Immature natural killer cell (primary cell): ENCODE measurements at regions not wholly inside any gene's neighbourhood (a gene's known extent, or its start where the extent isn't known, plus 50 kb on each side); places are given as distances from the start of the nearest gene placed in this dataset.

Source experiments
- DNase-seq, 3 donors: peaks; one replicate each; pipeline ENCODE4 v3.0.0; 2022; ENCODE audit warnings: mixed read lengths in 1 of 3
- H3K27ac Mint-ChIP-seq, 6 donors: one replicate each; pipeline ENCODE4 v1.8.0; 2020; ENCODE audit warnings: mixed read lengths in 6 of 6, mild to moderate bottlenecking in 5 of 6, inconsistent platforms in 4 of 6, moderate library complexity in 3 of 6
- H3K27me3 Mint-ChIP-seq, 3 donors: one replicate each; pipeline ENCODE4 v1.8.0; 2020 to 2021; ENCODE audit warnings: low read depth in 3 of 3, mild to moderate bottlenecking in 3 of 3, mixed read lengths in 3 of 3, moderate library complexity in 3 of 3, inconsistent platforms in 1 of 3
- H3K36me3 Mint-ChIP-seq, 3 donors: one replicate each; pipeline ENCODE4 v1.8.0; 2020; ENCODE audit warnings: mixed read lengths in 3 of 3, inconsistent platforms in 2 of 3, mild to moderate bottlenecking in 2 of 3
- H3K4me1 Mint-ChIP-seq, 2 donors: one replicate each; pipeline ENCODE4 v1.8.0; 2020; ENCODE audit warnings: inconsistent platforms in 2 of 2, mild to moderate bottlenecking in 2 of 2, mixed read lengths in 2 of 2, moderate library complexity in 1 of 2
- H3K4me3 Mint-ChIP-seq, 5 donors: one replicate each; pipeline ENCODE4 v1.8.0; 2020; ENCODE audit warnings: mild to moderate bottlenecking in 5 of 5, mixed read lengths in 5 of 5, inconsistent platforms in 3 of 5, moderate library complexity in 3 of 5
- H3K9me3 Mint-ChIP-seq, 6 donors: one replicate each; pipeline ENCODE4 v1.8.0; 2020; ENCODE audit warnings: mild to moderate bottlenecking in 6 of 6, mixed read lengths in 6 of 6, inconsistent platforms in 4 of 6, moderate library complexity in 3 of 6

GRCh38 chr3:95356764-95357501 is 1294.1 kb downstream of the NSUN3 start:
- peaks cover 0 to 6% (median 0%) of the 10 kb centered on the region in 3 donors for H3K27me3 Mint-ChIP-seq
- H3K4me1 Mint-ChIP-seq = no peaks in the 10 kb centered on the region
- peaks cover 11 to 34% (median 15%) of the 10 kb centered on the region in 6 donors for H3K9me3 Mint-ChIP-seq
- no peak overlapping the region for H3K27ac Mint-ChIP-seq
- DNase-seq = no peak
- no peaks in the 10 kb centered on the region for H3K36me3 Mint-ChIP-seq
- no peak overlapping the region for H3K4me3 Mint-ChIP-seq

GRCh38 chr3:95387242-95388021 is 1324.6 kb downstream of the NSUN3 start:
- Mint-ChIP-seq H3K4me1 (no peaks in the 10 kb centered on the region), H3K9me3 (peaks cover 6 to 43% (median 27%) of the 10 kb centered on the region in 6 donors), H3K4me3 (no peak overlapping the region), H3K36me3 (no peaks in the 10 kb centered on the region), H3K27ac (no peak overlapping the region), H3K27me3 (no peaks in the 10 kb centered on the region)
- DNase-seq = no peak

GRCh38 chr3:95389725-95390313 is 1327.0 kb downstream of the NSUN3 start:
- H3K27ac Mint-ChIP-seq = no peak overlapping the region
- no peaks in the 10 kb centered on the region for H3K4me1 Mint-ChIP-seq
- peaks cover 8 to 48% (median 23%) of the 10 kb centered on the region in 6 donors for H3K9me3 Mint-ChIP-seq
- DNase-seq = no peak
- H3K27me3 Mint-ChIP-seq = no peaks in the 10 kb centered on the region
- H3K36me3 Mint-ChIP-seq = no peaks in the 10 kb centered on the region
- H3K4me3 Mint-ChIP-seq = no peak overlapping the region

GRCh38 chr3:95394286-95394685 is 1331.4 kb downstream of the NSUN3 start:
- no peaks in the 10 kb centered on the region for H3K4me1 Mint-ChIP-seq
- H3K9me3 Mint-ChIP-seq = peaks cover 12 to 35% (median 22%) of the 10 kb centered on the region in 6 donors
- no peak for DNase-seq
- H3K27ac Mint-ChIP-seq = no peak overlapping the region
- no peak overlapping the region for H3K4me3 Mint-ChIP-seq
- H3K27me3 Mint-ChIP-seq = no peaks in the 10 kb centered on the region
- H3K36me3 Mint-ChIP-seq = no peaks in the 10 kb centered on the region

- Mint-ChIP-seq H3K4me1 (no peaks in the 10 kb centered on the region), H3K9me3 (peaks cover 14 to 49% (median 24%) of the 10 kb centered on the region in 6 donors), H3K36me3 (no peaks in the 10 kb centered on the region), H3K4me3 (no peak overlapping the region), H3K27me3 (peaks cover 0 to 2% (median 0%) of the 10 kb centered on the region in 3 donors), H3K27ac (no peak overlapping the region)
- DNase-seq = no peak
These were observed 1336.7 kb downstream of the NSUN3 start for GRCh38 chr3:95399585-95399984.

- no peak overlapping the region for H3K27ac Mint-ChIP-seq
- peaks cover 0 to 2% (median 0%) of the 10 kb centered on the region in 3 donors for H3K27me3 Mint-ChIP-seq
- no peak overlapping the region for H3K4me3 Mint-ChIP-seq
- H3K36me3 Mint-ChIP-seq = no peaks in the 10 kb centered on the region
- DNase-seq = no peak
- H3K4me1 Mint-ChIP-seq = no peaks in the 10 kb centered on the region
- peaks cover 15 to 43% (median 21%) of the 10 kb centered on the region in 6 donors for H3K9me3 Mint-ChIP-seq
These were observed 1338.8 kb downstream of the NSUN3 start for GRCh38 chr3:95401693-95402092.

GRCh38 chr3:95407709-95408463 is 1345.0 kb downstream of the NSUN3 start:
- Mint-ChIP-seq H3K27ac (no peak overlapping the region), H3K36me3 (peaks cover 0 to 3% (median 0%) of the 10 kb centered on the region in 3 donors), H3K27me3 (no peaks in the 10 kb centered on the region), H3K4me3 (no peak overlapping the region), H3K9me3 (peaks cover 13 to 38% (median 20%) of the 10 kb centered on the region in 6 donors), H3K4me1 (no peaks in the 10 kb centered on the region)
- DNase-seq = no peak

GRCh38 chr3:95408464-95408862 is 1345.6 kb downstream of the NSUN3 start:
- DNase-seq = no peak
- Mint-ChIP-seq H3K9me3 (peaks cover 13 to 42% (median 20%) of the 10 kb centered on the region in 6 donors), H3K4me3 (no peak overlapping the region), H3K36me3 (peaks cover 0 to 3% (median 0%) of the 10 kb centered on the region in 3 donors), H3K4me1 (no peaks in the 10 kb centered on the region), H3K27me3 (no peaks in the 10 kb centered on the region), H3K27ac (no peak overlapping the region)

GRCh38 chr3:95418251-95418650 is 1355.4 kb downstream of the NSUN3 start:
- Mint-ChIP-seq H3K27me3 (no peaks in the 10 kb centered on the region), H3K4me3 (no peak overlapping the region), H3K27ac (no peak overlapping the region), H3K4me1 (no peaks in the 10 kb centered on the region), H3K9me3 (peaks cover 14 to 34% (median 23%) of the 10 kb centered on the region in 6 donors), H3K36me3 (peaks cover 0 to 3% (median 0%) of the 10 kb centered on the region in 3 donors)
- no peak for DNase-seq

GRCh38 chr3:95424279-95424678 is 1361.4 kb downstream of the NSUN3 start:
- Mint-ChIP-seq H3K9me3 (peaks cover 3 to 25% (median 15%) of the 10 kb centered on the region in 6 donors), H3K4me3 (no peak overlapping the region), H3K4me1 (no peaks in the 10 kb centered on the region), H3K27ac (no peak overlapping the region), H3K27me3 (peaks cover 0 to 2% (median 0%) of the 10 kb centered on the region in 3 donors), H3K36me3 (peaks cover 0 to 4% (median 0%) of the 10 kb centered on the region in 3 donors)
- no peak for DNase-seq

- Mint-ChIP-seq H3K4me3 (no peak overlapping the region), H3K4me1 (no peaks in the 10 kb centered on the region), H3K9me3 (peaks cover 4 to 24% (median 14%) of the 10 kb centered on the region in 6 donors), H3K27ac (no peak overlapping the region), H3K27me3 (peaks cover 0 to 2% (median 0%) of the 10 kb centered on the region in 3 donors), H3K36me3 (no peaks in the 10 kb centered on the region)
- DNase-seq = no peak
These were observed 1371.6 kb downstream of the NSUN3 start for GRCh38 chr3:95434491-95434890.

GRCh38 chr3:95437409-95437808 is 1374.5 kb downstream of the NSUN3 start:
- no peak for DNase-seq
- H3K27ac Mint-ChIP-seq = no peak overlapping the region
- no peak overlapping the region for H3K4me3 Mint-ChIP-seq
- H3K36me3 Mint-ChIP-seq = no peaks in the 10 kb centered on the region
- H3K4me1 Mint-ChIP-seq = no peaks in the 10 kb centered on the region
- H3K9me3 Mint-ChIP-seq = peaks cover 8 to 26% (median 16%) of the 10 kb centered on the region in 6 donors
- peaks cover 0 to 3% (median 0%) of the 10 kb centered on the region in 3 donors for H3K27me3 Mint-ChIP-seq

- Mint-ChIP-seq H3K9me3 (peaks cover 8 to 26% (median 18%) of the 10 kb centered on the region in 6 donors), H3K27me3 (peaks cover 0 to 3% (median 0%) of the 10 kb centered on the region in 3 donors), H3K36me3 (no peaks in the 10 kb centered on the region), H3K4me3 (no peak overlapping the region), H3K4me1 (no peaks in the 10 kb centered on the region), H3K27ac (no peak overlapping the region)
- no peak for DNase-seq
These were observed 1375.4 kb downstream of the NSUN3 start for GRCh38 chr3:95438274-95438673.
